Muscle of arm (tissue), 1 donor: ENCODE measurements at regions not wholly inside any gene's neighbourhood (a gene's known extent, or its start where the extent isn't known, plus 50 kb on each side); places are given as distances from the start of the nearest gene placed in this dataset.
"Not testable (repeated sequence)": the region's sequence is repeated elsewhere in the genome, so short reads cannot be mapped to it uniquely, and the experiment has no call there.

ENCODE experiments used
- DNase-seq: peaks from one replicate; pipeline ENCODE4 v3.0.0-alpha.2; 2013

- DNase-seq, result no peak
These were observed 51.5 kb upstream of the GRM3 start for GRCh38 chr7:86592185-86592584.

- no peak for DNase-seq
These were observed 69.7 kb upstream of the GRM3 start for GRCh38 chr7:86574006-86574405.

- no peak for DNase-seq
These were observed 84.8 kb upstream of the GRM3 start for GRCh38 chr7:86558680-86559501.

GRCh38 chr7:86534641-86535040 lies 109.1 kb upstream of the GRM3 start:
- DNase-seq, result no peak

GRCh38 chr7:86504229-86504628 lies 139.5 kb upstream of the GRM3 start:
- DNase-seq, result no peak

- no peak for DNase-seq
These were observed 143.7 kb upstream of the GRM3 start for GRCh38 chr7:86499986-86500385.

GRCh38 chr7:86485827-86486226 lies 157.9 kb upstream of the GRM3 start:
- DNase-seq, result no peak

- DNase-seq, result peak; percentile 41
These were observed 164.6 kb upstream of the GRM3 start for GRCh38 chr7:86479144-86479543.

- DNase-seq, result peak; percentile 40
These were observed 166.3 kb upstream of the GRM3 start for GRCh38 chr7:86477343-86477935.

- DNase-seq, result no peak
These were observed 172.9 kb upstream of the GRM3 start for GRCh38 chr7:86470763-86471162.

GRCh38 chr7:86469680-86470295 lies 173.9 kb upstream of the GRM3 start:
- DNase-seq, result peak; percentile 73

- DNase-seq, result no peak
These were observed 189.0 kb upstream of the GRM3 start for GRCh38 chr7:86454753-86455152.

GRCh38 chr7:86453454-86453853 lies 190.3 kb upstream of the GRM3 start:
- DNase-seq, result no peak

- DNase-seq, result no peak
These were observed 194.9 kb upstream of the GRM3 start for GRCh38 chr7:86448856-86449255.

GRCh38 chr7:86445285-86445684 lies 198.4 kb upstream of the GRM3 start:
- DNase-seq, result no peak

- no peak for DNase-seq
These were observed 199.5 kb upstream of the GRM3 start for GRCh38 chr7:86444245-86444644.

- DNase-seq, result not testable (repeated sequence)
These were observed 203.3 kb upstream of the GRM3 start for GRCh38 chr7:86440420-86440819.

- no peak for DNase-seq
These were observed 205.7 kb upstream of the GRM3 start for GRCh38 chr7:86437951-86438450.

GRCh38 chr7:86431761-86432160 lies 211.9 kb upstream of the GRM3 start:
- no peak for DNase-seq

- DNase-seq, result no peak
These were observed 231.9 kb upstream of the GRM3 start for GRCh38 chr7:86411814-86412213.

- DNase-seq, result no peak
These were observed 236.4 kb upstream of the GRM3 start for GRCh38 chr7:86407291-86407690.

GRCh38 chr7:86391813-86392212 lies 251.9 kb upstream of the GRM3 start:
- no peak for DNase-seq

- DNase-seq, result not testable (repeated sequence)
These were observed 268.1 kb upstream of the GRM3 start for GRCh38 chr7:86375602-86376001.
